Adipocyte (in vitro differentiated cells): ENCODE measurements at regions not wholly inside any gene's neighbourhood (a gene's known extent, or its start where the extent isn't known, plus 50 kb on each side); places are given as distances from the start of the nearest gene placed in this dataset.
A peak's percentile ranks its signal among the peaks of the same experiment; 100 is the strongest.

ENCODE experiments used
- DNase-seq: peaks from one replicate; pipeline ENCODE4 v3.0.0-alpha.2; 2015; ENCODE audit warnings: low read depth
- H3K27me3 ChIP-seq: replicated peaks from 2 replicates; pipeline ENCODE4 v1.7.0; 2013; ENCODE audit warnings: mild to moderate bottlenecking, low read length, moderate library complexity; ENCODE audit not compliant: control insufficient read depth, insufficient read depth
- H3K36me3 ChIP-seq: 2 replicates; pipeline ENCODE4 v1.7.0; 2013; ENCODE audit warnings: low read length, mild to moderate bottlenecking, moderate library complexity; ENCODE audit not compliant: control insufficient read depth, insufficient read depth, severe bottlenecking
- H3K4me1 ChIP-seq: 2 replicates; pipeline ENCODE4 v1.7.0; 2013; ENCODE audit warnings: mild to moderate bottlenecking, low read length, moderate library complexity; ENCODE audit not compliant: control insufficient read depth, insufficient read depth
- H3K4me3 ChIP-seq: 2 replicates; pipeline ENCODE4 v1.7.0; 2013; ENCODE audit warnings: mild to moderate bottlenecking, low read length, moderate library complexity
- H3K9ac ChIP-seq: 2 replicates; pipeline ENCODE4 v1.7.0; 2013; ENCODE audit warnings: mild to moderate bottlenecking, low read length, moderate library complexity
- H3K9me3 ChIP-seq: 2 replicates; pipeline ENCODE4 v1.7.0; 2013; ENCODE audit warnings: mild to moderate bottlenecking, low read length, moderate library complexity; ENCODE audit not compliant: control insufficient read depth

GRCh38 chr9:106621313-106622163 is 241.4 kb upstream of the ZNF462 start:
- Histone ChIP-seq H3K4me3 (peak overlapping the region; percentile 59), H3K9me3 (no peaks in the 10 kb centered on the region), H3K9ac (no peak overlapping the region), H3K4me1 (peaks cover 3% of the 10 kb centered on the region), H3K27me3 (peaks cover 10% of the 10 kb centered on the region), H3K36me3 (no peaks in the 10 kb centered on the region)
- DNase-seq = peak; percentile 48

GRCh38 chr9:106622164-106622487 is 240.8 kb upstream of the ZNF462 start:
- H3K27me3 ChIP-seq = peaks cover 7% of the 10 kb centered on the region
- H3K4me3 ChIP-seq = no peak overlapping the region
- H3K4me1 ChIP-seq = peaks cover 3% of the 10 kb centered on the region
- H3K9ac ChIP-seq = no peak overlapping the region
- H3K9me3 ChIP-seq = no peaks in the 10 kb centered on the region
- DNase-seq = no peak
- no peaks in the 10 kb centered on the region for H3K36me3 ChIP-seq

GRCh38 chr9:106623558-106623957 is 239.4 kb upstream of the ZNF462 start:
- Histone ChIP-seq H3K4me1 (peaks cover 3% of the 10 kb centered on the region), H3K9me3 (no peaks in the 10 kb centered on the region), H3K27me3 (peaks cover 4% of the 10 kb centered on the region), H3K4me3 (no peak overlapping the region), H3K36me3 (no peaks in the 10 kb centered on the region), H3K9ac (no peak overlapping the region)
- DNase-seq = no peak

GRCh38 chr9:106625259-106625789 is 237.6 kb upstream of the ZNF462 start:
- no peaks in the 10 kb centered on the region for H3K4me1 ChIP-seq
- H3K36me3 ChIP-seq = no peaks in the 10 kb centered on the region
- no peak overlapping the region for H3K9ac ChIP-seq
- DNase-seq = no peak
- H3K27me3 ChIP-seq = peaks cover 4% of the 10 kb centered on the region
- no peaks in the 10 kb centered on the region for H3K9me3 ChIP-seq
- no peak overlapping the region for H3K4me3 ChIP-seq

GRCh38 chr9:106626936-106627335 is 236.0 kb upstream of the ZNF462 start:
- no peaks in the 10 kb centered on the region for H3K27me3 ChIP-seq
- no peak for DNase-seq
- H3K4me1 ChIP-seq = no peaks in the 10 kb centered on the region
- H3K4me3 ChIP-seq = no peak overlapping the region
- H3K9ac ChIP-seq = no peak overlapping the region
- no peaks in the 10 kb centered on the region for H3K36me3 ChIP-seq
- no peaks in the 10 kb centered on the region for H3K9me3 ChIP-seq

- no peak overlapping the region for H3K4me3 ChIP-seq
- H3K4me1 ChIP-seq = no peaks in the 10 kb centered on the region
- no peaks in the 10 kb centered on the region for H3K27me3 ChIP-seq
- H3K9ac ChIP-seq = no peak overlapping the region
- DNase-seq = no peak
- H3K36me3 ChIP-seq = no peaks in the 10 kb centered on the region
- no peaks in the 10 kb centered on the region for H3K9me3 ChIP-seq
Measured at GRCh38 chr9:106632621-106633020, 230.3 kb upstream of the ZNF462 start.

GRCh38 chr9:106634183-106634582 is 228.8 kb upstream of the ZNF462 start:
- Histone ChIP-seq H3K4me3 (no peak overlapping the region), H3K9me3 (no peaks in the 10 kb centered on the region), H3K4me1 (no peaks in the 10 kb centered on the region), H3K9ac (no peak overlapping the region), H3K36me3 (no peaks in the 10 kb centered on the region), H3K27me3 (no peaks in the 10 kb centered on the region)
- DNase-seq = no peak

- no peaks in the 10 kb centered on the region for H3K27me3 ChIP-seq
- no peaks in the 10 kb centered on the region for H3K9me3 ChIP-seq
- no peak overlapping the region for H3K9ac ChIP-seq
- DNase-seq = no peak
- H3K4me1 ChIP-seq = no peaks in the 10 kb centered on the region
- H3K36me3 ChIP-seq = no peaks in the 10 kb centered on the region
- no peak overlapping the region for H3K4me3 ChIP-seq
Measured at GRCh38 chr9:106634641-106635040, 228.3 kb upstream of the ZNF462 start.

- H3K4me3 ChIP-seq = no peak overlapping the region
- H3K9ac ChIP-seq = no peak overlapping the region
- DNase-seq = no peak
- H3K27me3 ChIP-seq = no peaks in the 10 kb centered on the region
- H3K4me1 ChIP-seq = no peaks in the 10 kb centered on the region
- no peaks in the 10 kb centered on the region for H3K9me3 ChIP-seq
- H3K36me3 ChIP-seq = no peaks in the 10 kb centered on the region
Measured at GRCh38 chr9:106637486-106637885, 225.5 kb upstream of the ZNF462 start.

- Histone ChIP-seq H3K36me3 (no peaks in the 10 kb centered on the region), H3K9ac (no peak overlapping the region), H3K4me1 (no peaks in the 10 kb centered on the region), H3K9me3 (no peaks in the 10 kb centered on the region), H3K4me3 (no peak overlapping the region), H3K27me3 (no peaks in the 10 kb centered on the region)
- no peak for DNase-seq
Measured at GRCh38 chr9:106639873-106640568, 222.9 kb upstream of the ZNF462 start.

- Histone ChIP-seq H3K9me3 (no peaks in the 10 kb centered on the region), H3K36me3 (no peaks in the 10 kb centered on the region), H3K4me3 (no peak overlapping the region), H3K27me3 (no peaks in the 10 kb centered on the region), H3K4me1 (no peaks in the 10 kb centered on the region), H3K9ac (no peak overlapping the region)
- DNase-seq = no peak
Measured at GRCh38 chr9:106643211-106643930, 219.6 kb upstream of the ZNF462 start.
